VCaP (cell line): ENCODE measurements at regions not wholly inside any gene's neighbourhood (a gene's known extent, or its start where the extent isn't known, plus 50 kb on each side); places are given as distances from the start of the nearest gene placed in this dataset.
A peak's percentile ranks its signal among the peaks of the same experiment; 100 is the strongest.
"Not testable (repeated sequence)": the region's sequence is repeated elsewhere in the genome, so short reads cannot be mapped to it uniquely, and the experiment has no call there.

Experiments
- H3K27ac ChIP-seq: fragments of 450-650 bp; 2 replicates; pipeline ENCODE4 v1.5.1; 2017
- CTCF ChIP-seq: fragments of 450-650 bp; conservative IDR thresholded peaks from 2 replicates; pipeline ENCODE4 v1.5.1; 2017; ENCODE audit warnings: mild to moderate bottlenecking, moderate library complexity

- no peak overlapping the region for H3K27ac ChIP-seq
- TF ChIP-seq CTCF: no peak
Measured at GRCh38 chr14:31911160-31911559, 165.9 kb upstream of the ARHGAP5 start.

DNA sequence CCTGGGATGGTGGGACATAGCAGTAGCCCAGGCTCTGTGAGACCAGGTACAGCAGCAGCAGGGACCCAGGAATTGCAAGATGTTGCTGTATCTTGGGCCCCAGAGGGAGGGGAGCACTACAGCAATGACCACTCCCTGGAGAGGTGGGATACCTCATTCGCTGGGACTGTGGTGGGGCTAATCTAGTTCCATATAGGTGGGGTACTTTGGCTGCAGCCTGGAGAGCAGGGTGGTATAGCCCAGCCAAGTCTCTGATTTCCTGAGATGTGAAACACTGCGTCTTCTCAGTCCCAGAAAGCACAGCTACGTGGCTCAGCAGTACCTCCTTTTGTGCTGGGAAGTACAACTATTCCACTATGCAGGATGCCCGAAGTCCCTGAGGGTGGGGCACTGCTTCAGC is 163.7 kb upstream of the ARHGAP5 start:
- no peak overlapping the region for H3K27ac ChIP-seq
- TF ChIP-seq CTCF: no peak

- H3K27ac ChIP-seq: not testable (repeated sequence)
Measured at GRCh38 chr14:31918289-31918688, 158.8 kb upstream of the ARHGAP5 start.

DNA sequence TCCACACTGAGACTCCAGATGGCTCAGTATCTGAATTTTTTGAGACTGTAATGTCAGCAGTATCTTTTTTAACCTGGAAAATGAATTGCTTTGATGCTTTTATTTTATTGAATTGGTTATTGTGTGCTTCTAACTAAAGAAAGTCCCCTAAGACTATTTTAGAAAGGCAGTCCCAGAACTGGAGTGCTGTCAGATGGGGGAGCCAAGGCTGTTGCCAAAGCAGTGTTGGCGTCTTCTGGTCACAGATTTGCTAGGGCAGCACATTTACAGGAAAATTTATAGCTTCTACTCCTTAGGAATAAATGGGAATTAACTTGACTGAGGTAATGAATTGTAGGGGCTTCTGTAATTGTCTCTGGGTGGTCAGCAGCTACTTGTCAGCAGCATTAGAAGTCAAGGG is 157.1 kb upstream of the ARHGAP5 start:
- TF ChIP-seq CTCF: no peak
- no peak overlapping the region for H3K27ac ChIP-seq

DNA sequence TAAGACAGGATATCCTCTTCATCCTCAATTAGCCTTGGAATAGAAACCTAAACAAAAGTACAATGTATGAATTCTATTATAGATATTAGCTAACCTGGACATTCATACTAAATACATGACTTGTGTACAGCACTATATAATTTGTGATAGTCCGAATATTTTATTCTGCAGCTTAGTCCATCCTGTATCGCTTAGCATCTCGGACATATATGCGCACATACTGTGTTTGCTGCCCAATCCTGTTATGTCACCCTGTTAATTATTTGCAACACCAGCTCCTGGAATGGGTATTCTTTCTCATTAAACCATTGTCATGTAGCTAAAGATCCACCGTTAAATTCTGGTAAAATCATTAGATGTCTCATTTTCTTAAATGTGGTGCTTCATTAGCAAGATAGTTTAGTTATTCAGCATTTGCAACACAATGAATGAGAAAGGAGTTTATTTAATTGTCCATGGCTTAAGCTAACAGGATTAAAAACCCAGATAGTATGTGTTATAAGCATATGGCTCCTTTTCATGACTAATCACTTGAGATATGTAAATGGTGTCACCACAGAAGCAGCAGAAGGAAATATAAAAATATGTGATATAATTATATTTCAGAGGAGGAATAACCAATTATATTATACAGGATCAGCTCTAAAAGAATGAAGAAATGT is 156.0 kb upstream of the ARHGAP5 start:
- no peak overlapping the region for H3K27ac ChIP-seq
- no peak for TF ChIP-seq CTCF

GRCh38 chr14:31921721-31922120 is 155.4 kb upstream of the ARHGAP5 start:
- H3K27ac ChIP-seq: no peak overlapping the region
- no peak for TF ChIP-seq CTCF

GRCh38 chr14:31926123-31926522 is 151.0 kb upstream of the ARHGAP5 start:
- TF ChIP-seq CTCF: peak; percentile 65
- H3K27ac ChIP-seq: no peak overlapping the region

GRCh38 chr14:31926652-31927347 is 150.3 kb upstream of the ARHGAP5 start:
- no peak for TF ChIP-seq CTCF
- H3K27ac ChIP-seq: peak overlapping the region; percentile 45
